WTC11 (cell line): ENCODE measurements at regions not wholly inside any gene's neighbourhood (a gene's known extent, or its start where the extent isn't known, plus 50 kb on each side); places are given as distances from the start of the nearest gene placed in this dataset.

Experiments used
- ATAC-seq: fragments of 200-7000 bp; cut with Tn5 transposase; 2 replicates; pipeline ENCODE4 v1.10.0; 2021; ENCODE audit warnings: mild to moderate bottlenecking, moderate library complexity
- CTCF ChIA-PET: fragments of 300-600 bp; sonication (Branson Sonifier 250); formaldehyde crosslinking; loops from one replicate; lab custom pipeline; 2021; ENCODE audit warnings: antibody characterized with exemption; lab: Charles Lee
- POLR2A ChIA-PET: fragments of 350-600 bp; sonication (Branson Sonifier 250); formaldehyde crosslinking; loops from one replicate; lab custom pipeline; 2021; ENCODE audit warnings: antibody characterized with exemption; lab: Charles Lee
- DNase-seq: peaks from one replicate; pipeline ENCODE4 v3.0.0; 2021; ENCODE audit warnings: low spot score
- H3K27ac Mint-ChIP-seq: 2 replicates; pipeline ENCODE4 v1.8.0; 2021; ENCODE audit warnings: mixed read lengths
- H3K27me3 Mint-ChIP-seq: 2 replicates; pipeline ENCODE4 v1.8.0; 2021; ENCODE audit warnings: low read depth, mild to moderate bottlenecking, moderate library complexity, mixed read lengths
- H3K36me3 Mint-ChIP-seq: 2 replicates; pipeline ENCODE4 v1.8.0; 2021; ENCODE audit warnings: mixed read lengths
- H3K4me1 Mint-ChIP-seq: 2 replicates; pipeline ENCODE4 v1.8.0; 2022; ENCODE audit warnings: mixed read lengths
- H3K4me3 Mint-ChIP-seq: 2 replicates; pipeline ENCODE4 v1.8.0; 2021; ENCODE audit warnings: mild to moderate bottlenecking, moderate library complexity, mixed read lengths
- H3K9me3 Mint-ChIP-seq: 2 replicates; pipeline ENCODE4 v1.8.0; 2021; ENCODE audit warnings: mixed read lengths
- ATF1 ChIP-seq: sonication (generic); formaldehyde crosslinking; IDR thresholded peaks from 2 replicates; pipeline ENCODE4 v1.8.1; 2023; ENCODE audit warnings: mild to moderate bottlenecking, moderate library complexity, missing genetic modification reagents
- FOXJ3 ChIP-seq: sonication (generic); formaldehyde crosslinking; IDR thresholded peaks from 2 replicates; pipeline ENCODE4 v1.9.0; 2021; ENCODE audit warnings: missing genetic modification reagents, mild to moderate bottlenecking, borderline replicate concordance
- GTF2I ChIP-seq: fragments of 250-450 bp; sonication (Bioruptor Pico); conservative IDR thresholded peaks from 2 replicates; pipeline ENCODE4 v1.4.0; 2021; ENCODE audit warnings: mild to moderate bottlenecking
- NFATC4 ChIP-seq: fragments of 250-450 bp; sonication (Bioruptor Pico); IDR thresholded peaks from 2 replicates; pipeline ENCODE4 v1.9.0; 2021; ENCODE audit warnings: mild to moderate bottlenecking
- NR1H2 ChIP-seq: sonication (generic); formaldehyde crosslinking; IDR thresholded peaks from 2 replicates; pipeline ENCODE4 v1.9.0; 2021; ENCODE audit warnings: mild to moderate bottlenecking, moderate library complexity, missing genetic modification reagents
- NR3C1 ChIP-seq: sonication (generic); formaldehyde crosslinking; conservative IDR thresholded peaks from 2 replicates; pipeline ENCODE4 v1.8.1; 2023; ENCODE audit warnings: low read depth, mild to moderate bottlenecking, missing genetic modification reagents
- SP1 ChIP-seq: sonication (generic); formaldehyde crosslinking; conservative IDR thresholded peaks from 2 replicates; pipeline ENCODE4 v1.8.1; 2022; ENCODE audit warnings: missing genetic modification reagents
- TEAD4 ChIP-seq: sonication (generic); formaldehyde crosslinking; IDR thresholded peaks from 2 replicates; pipeline ENCODE4 v1.8.0; 2022; ENCODE audit warnings: mild to moderate bottlenecking, missing genetic modification reagents
- ZNF263 ChIP-seq: sonication (generic); formaldehyde crosslinking; IDR thresholded peaks from 2 replicates; pipeline ENCODE4 v1.8.1; 2022; ENCODE audit warnings: low read depth, mild to moderate bottlenecking, moderate library complexity, missing genetic modification reagents
- ZNF317 ChIP-seq: sonication (generic); formaldehyde crosslinking; IDR thresholded peaks from 2 replicates; pipeline ENCODE4 v1.8.1; 2023; ENCODE audit warnings: low read depth, mild to moderate bottlenecking, moderate library complexity, missing genetic modification reagents, borderline replicate concordance
- TF ChIP-seq, protein P1 (sequence below): sonication (generic); formaldehyde crosslinking; IDR thresholded peaks from 2 replicates; pipeline ENCODE4 v1.8.1; 2022; ENCODE audit warnings: mild to moderate bottlenecking, missing genetic modification reagents, moderate library complexity, borderline replicate concordance
- TF ChIP-seq, protein P2 (sequence below): sonication (generic); formaldehyde crosslinking; IDR thresholded peaks from 2 replicates; pipeline ENCODE4 v1.8.1; 2022; ENCODE audit warnings: low read depth, missing genetic modification reagents, borderline replicate concordance
- TF ChIP-seq, protein P3 (sequence below): fragments of 250-450 bp; sonication (Bioruptor Pico); IDR thresholded peaks from 2 replicates; pipeline ENCODE4 v1.9.0; 2021; ENCODE audit warnings: moderate library complexity, mild to moderate bottlenecking, inconsistent platforms, borderline replicate concordance
- TF ChIP-seq, protein P4 (sequence below): sonication (generic); formaldehyde crosslinking; IDR thresholded peaks from 2 replicates; pipeline ENCODE4 v1.8.1; 2023; ENCODE audit warnings: mild to moderate bottlenecking, missing genetic modification reagents
- TF ChIP-seq, protein P5 (sequence below): sonication (generic); formaldehyde crosslinking; IDR thresholded peaks from 2 replicates; pipeline ENCODE4 v1.8.0; 2022; ENCODE audit warnings: mild to moderate bottlenecking, missing genetic modification reagents
- TF ChIP-seq, protein P6 (sequence below): fragments of 250-450 bp; sonication (Bioruptor Pico); IDR thresholded peaks from 2 replicates; pipeline ENCODE4 v1.9.0; 2021; ENCODE audit warnings: mild to moderate bottlenecking
- TF ChIP-seq, protein P7 (sequence below): sonication (generic); formaldehyde crosslinking; IDR thresholded peaks from 2 replicates; pipeline ENCODE4 v1.8.1; 2022; ENCODE audit warnings: mild to moderate bottlenecking, moderate library complexity, missing genetic modification reagents

DNA sequence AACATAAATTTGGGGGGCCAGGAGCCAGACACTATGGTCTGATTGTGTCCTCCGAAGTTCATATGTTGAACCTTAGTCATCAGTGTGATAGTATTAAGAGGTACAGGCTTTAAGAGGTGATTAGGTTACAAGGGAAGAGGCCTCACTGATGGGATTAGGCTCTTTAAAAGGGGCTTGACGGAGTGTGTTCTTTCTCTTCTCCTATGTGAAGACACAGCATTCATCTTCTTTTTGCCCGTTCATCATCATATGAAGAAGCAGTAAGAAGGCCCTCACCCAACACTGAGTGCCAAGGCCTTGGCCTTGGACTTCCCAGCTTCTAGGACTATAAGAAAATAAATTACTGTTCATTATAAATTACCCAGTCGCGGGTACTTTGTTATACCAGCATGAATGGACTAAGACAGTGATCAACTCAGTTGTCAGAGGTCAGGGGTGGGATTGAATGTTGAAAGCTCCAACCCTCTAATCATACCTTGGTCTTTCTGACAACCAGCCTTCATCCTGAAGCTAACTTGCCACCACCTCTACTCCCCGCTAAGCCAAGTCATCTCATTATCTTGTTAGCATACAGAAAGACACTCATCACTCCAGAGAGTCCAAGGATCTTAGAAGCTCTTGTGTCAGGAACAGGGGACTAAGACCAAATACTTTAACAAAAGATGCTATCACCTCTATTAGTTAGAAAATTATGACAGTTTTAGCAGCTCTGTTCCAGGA is 543.4 kb upstream of the DIPK2B start:
- no peak overlapping the region for H3K4me3 Mint-ChIP-seq
- ChIA-PET CTCF (no interaction called here), POLR2A (no interaction called here)
- no peak for DNase-seq
- H3K27ac Mint-ChIP-seq = no peak overlapping the region
- no peak for TF ChIP-seq SP1 (CRISPR knock-in tag)
- TF ChIP-seq, protein P1, sequence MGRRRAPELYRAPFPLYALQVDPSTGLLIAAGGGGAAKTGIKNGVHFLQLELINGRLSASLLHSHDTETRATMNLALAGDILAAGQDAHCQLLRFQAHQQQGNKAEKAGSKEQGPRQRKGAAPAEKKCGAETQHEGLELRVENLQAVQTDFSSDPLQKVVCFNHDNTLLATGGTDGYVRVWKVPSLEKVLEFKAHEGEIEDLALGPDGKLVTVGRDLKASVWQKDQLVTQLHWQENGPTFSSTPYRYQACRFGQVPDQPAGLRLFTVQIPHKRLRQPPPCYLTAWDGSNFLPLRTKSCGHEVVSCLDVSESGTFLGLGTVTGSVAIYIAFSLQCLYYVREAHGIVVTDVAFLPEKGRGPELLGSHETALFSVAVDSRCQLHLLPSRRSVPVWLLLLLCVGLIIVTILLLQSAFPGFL (CRISPR knock-in tag) = no peak
- no peak for TF ChIP-seq NR3C1 (CRISPR knock-in tag)
- no peak for TF ChIP-seq ZNF263 (CRISPR knock-in tag)
- TF ChIP-seq FOXJ3 (CRISPR knock-in tag) = no peak
- TF ChIP-seq GTF2I (CRISPR knock-in tag) = no peak
- TF ChIP-seq, protein P2, sequence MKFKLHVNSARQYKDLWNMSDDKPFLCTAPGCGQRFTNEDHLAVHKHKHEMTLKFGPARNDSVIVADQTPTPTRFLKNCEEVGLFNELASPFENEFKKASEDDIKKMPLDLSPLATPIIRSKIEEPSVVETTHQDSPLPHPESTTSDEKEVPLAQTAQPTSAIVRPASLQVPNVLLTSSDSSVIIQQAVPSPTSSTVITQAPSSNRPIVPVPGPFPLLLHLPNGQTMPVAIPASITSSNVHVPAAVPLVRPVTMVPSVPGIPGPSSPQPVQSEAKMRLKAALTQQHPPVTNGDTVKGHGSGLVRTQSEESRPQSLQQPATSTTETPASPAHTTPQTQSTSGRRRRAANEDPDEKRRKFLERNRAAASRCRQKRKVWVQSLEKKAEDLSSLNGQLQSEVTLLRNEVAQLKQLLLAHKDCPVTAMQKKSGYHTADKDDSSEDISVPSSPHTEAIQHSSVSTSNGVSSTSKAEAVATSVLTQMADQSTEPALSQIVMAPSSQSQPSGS (CRISPR knock-in tag) = no peak
- TF ChIP-seq, protein P3, sequence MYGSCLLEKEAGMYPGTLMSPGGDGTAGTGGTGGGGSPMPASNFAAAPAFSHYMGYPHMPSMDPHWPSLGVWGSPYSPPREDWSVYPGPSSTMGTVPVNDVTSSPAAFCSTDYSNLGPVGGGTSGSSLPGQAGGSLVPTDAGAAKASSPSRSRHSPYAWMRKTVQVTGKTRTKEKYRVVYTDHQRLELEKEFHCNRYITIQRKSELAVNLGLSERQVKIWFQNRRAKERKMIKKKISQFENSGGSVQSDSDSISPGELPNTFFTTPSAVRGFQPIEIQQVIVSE (CRISPR knock-in tag) = no peak
- TF ChIP-seq, protein P4, sequence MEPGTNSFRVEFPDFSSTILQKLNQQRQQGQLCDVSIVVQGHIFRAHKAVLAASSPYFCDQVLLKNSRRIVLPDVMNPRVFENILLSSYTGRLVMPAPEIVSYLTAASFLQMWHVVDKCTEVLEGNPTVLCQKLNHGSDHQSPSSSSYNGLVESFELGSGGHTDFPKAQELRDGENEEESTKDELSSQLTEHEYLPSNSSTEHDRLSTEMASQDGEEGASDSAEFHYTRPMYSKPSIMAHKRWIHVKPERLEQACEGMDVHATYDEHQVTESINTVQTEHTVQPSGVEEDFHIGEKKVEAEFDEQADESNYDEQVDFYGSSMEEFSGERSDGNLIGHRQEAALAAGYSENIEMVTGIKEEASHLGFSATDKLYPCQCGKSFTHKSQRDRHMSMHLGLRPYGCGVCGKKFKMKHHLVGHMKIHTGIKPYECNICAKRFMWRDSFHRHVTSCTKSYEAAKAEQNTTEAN (CRISPR knock-in tag) = no peak
- TF ChIP-seq ATF1 (CRISPR knock-in tag) = no peak
- TF ChIP-seq NFATC4 = no peak
- TF ChIP-seq, protein P5, sequence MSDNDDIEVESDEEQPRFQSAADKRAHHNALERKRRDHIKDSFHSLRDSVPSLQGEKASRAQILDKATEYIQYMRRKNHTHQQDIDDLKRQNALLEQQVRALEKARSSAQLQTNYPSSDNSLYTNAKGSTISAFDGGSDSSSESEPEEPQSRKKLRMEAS (CRISPR knock-in tag) = no peak
- no peak for TF ChIP-seq TEAD4 (CRISPR knock-in tag)
- TF ChIP-seq, protein P6, sequence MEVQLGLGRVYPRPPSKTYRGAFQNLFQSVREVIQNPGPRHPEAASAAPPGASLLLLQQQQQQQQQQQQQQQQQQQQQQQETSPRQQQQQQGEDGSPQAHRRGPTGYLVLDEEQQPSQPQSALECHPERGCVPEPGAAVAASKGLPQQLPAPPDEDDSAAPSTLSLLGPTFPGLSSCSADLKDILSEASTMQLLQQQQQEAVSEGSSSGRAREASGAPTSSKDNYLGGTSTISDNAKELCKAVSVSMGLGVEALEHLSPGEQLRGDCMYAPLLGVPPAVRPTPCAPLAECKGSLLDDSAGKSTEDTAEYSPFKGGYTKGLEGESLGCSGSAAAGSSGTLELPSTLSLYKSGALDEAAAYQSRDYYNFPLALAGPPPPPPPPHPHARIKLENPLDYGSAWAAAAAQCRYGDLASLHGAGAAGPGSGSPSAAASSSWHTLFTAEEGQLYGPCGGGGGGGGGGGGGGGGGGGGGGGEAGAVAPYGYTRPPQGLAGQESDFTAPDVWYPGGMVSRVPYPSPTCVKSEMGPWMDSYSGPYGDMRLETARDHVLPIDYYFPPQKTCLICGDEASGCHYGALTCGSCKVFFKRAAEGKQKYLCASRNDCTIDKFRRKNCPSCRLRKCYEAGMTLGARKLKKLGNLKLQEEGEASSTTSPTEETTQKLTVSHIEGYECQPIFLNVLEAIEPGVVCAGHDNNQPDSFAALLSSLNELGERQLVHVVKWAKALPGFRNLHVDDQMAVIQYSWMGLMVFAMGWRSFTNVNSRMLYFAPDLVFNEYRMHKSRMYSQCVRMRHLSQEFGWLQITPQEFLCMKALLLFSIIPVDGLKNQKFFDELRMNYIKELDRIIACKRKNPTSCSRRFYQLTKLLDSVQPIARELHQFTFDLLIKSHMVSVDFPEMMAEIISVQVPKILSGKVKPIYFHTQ = no peak
- TF ChIP-seq ZNF317 (CRISPR knock-in tag) = no peak
- no peak for TF ChIP-seq NR1H2 (CRISPR knock-in tag)
- TF ChIP-seq, protein P7, sequence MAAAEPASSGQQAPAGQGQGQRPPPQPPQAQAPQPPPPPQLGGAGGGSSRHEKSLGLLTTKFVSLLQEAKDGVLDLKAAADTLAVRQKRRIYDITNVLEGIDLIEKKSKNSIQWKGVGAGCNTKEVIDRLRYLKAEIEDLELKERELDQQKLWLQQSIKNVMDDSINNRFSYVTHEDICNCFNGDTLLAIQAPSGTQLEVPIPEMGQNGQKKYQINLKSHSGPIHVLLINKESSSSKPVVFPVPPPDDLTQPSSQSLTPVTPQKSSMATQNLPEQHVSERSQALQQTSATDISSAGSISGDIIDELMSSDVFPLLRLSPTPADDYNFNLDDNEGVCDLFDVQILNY (CRISPR knock-in tag) = no peak
- no peaks in the 10 kb centered on the region for H3K9me3 Mint-ChIP-seq
- no peaks in the 10 kb centered on the region for H3K4me1 Mint-ChIP-seq
- H3K27me3 Mint-ChIP-seq = no peaks in the 10 kb centered on the region
- peaks cover 26% of the 10 kb centered on the region for H3K36me3 Mint-ChIP-seq
- ATAC-seq = no peak
